Tibial nerve (tissue), 4 donors: ENCODE measurements at regions not wholly inside any gene's neighbourhood (a gene's known extent, or its start where the extent isn't known, plus 50 kb on each side); places are given as distances from the start of the nearest gene placed in this dataset.

Experiments used
- EP300 ChIP-seq, 2 donors: sonication (generic); formaldehyde crosslinking; IDR thresholded peaks; one replicate each; pipeline ENCODE4 v1.6.1; 2017; ENCODE audit warnings: antibody characterized with exemption in 2 of 2, mild to moderate bottlenecking in 1 of 2
- POLR2A ChIP-seq, 2 donors: fragments of 450-650 bp; IDR thresholded peaks; one replicate each; pipeline ENCODE4 v1.6.1; 2017; ENCODE audit warnings: antibody characterized with exemption in 2 of 2, mild to moderate bottlenecking in 2 of 2, moderate library complexity in 2 of 2
- TF ChIP-seq, protein P1 (sequence below), 5 experiments: fragments of 200-600 bp in 3 of 5; fragments of 450-650 bp in 2 of 5; sonication (generic) in 3 of 5; IDR thresholded peaks; one replicate each; pipeline ENCODE4 v1.5.1; 2016 to 2019; ENCODE audit warnings: antibody characterized with exemption in 5 of 5, mild to moderate bottlenecking in 3 of 5, moderate library complexity in 2 of 5

DNA sequence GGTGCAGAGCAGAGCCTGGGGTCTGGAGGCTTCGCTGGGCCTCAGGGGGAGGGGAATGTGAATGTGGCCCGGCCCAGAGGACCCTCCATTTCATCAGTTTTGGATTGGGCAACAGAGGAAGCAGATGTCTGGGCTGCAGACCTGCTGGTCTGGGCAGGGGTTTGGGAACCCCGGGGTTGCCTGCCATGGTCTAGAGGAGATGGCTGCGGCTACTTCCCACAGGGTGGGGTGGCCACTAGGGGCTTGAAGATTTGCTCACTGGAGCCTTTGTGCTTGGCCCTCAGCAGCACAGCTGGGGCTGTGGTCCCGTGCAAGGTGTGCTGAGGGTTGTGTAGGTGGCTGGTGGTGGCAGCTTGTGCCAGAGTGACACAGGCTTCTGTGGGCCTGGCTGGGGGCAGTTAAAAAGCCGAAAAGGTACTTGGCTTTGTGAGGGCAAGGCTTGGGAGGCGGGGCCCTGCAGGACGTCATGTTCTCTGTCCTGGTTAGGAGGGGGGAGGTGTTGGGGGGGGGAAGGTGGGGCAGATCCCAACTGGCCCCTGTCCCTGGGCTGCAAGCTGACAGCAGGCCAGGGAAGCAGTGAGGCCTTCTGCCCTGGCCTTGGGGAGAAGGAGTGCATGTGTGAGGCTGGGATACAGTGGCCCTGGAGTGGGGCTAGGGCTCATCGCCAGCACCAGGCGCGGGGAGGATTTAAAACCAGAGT lies 98.0 kb downstream of the KPNA2 start:
- TF ChIP-seq, protein P1, sequence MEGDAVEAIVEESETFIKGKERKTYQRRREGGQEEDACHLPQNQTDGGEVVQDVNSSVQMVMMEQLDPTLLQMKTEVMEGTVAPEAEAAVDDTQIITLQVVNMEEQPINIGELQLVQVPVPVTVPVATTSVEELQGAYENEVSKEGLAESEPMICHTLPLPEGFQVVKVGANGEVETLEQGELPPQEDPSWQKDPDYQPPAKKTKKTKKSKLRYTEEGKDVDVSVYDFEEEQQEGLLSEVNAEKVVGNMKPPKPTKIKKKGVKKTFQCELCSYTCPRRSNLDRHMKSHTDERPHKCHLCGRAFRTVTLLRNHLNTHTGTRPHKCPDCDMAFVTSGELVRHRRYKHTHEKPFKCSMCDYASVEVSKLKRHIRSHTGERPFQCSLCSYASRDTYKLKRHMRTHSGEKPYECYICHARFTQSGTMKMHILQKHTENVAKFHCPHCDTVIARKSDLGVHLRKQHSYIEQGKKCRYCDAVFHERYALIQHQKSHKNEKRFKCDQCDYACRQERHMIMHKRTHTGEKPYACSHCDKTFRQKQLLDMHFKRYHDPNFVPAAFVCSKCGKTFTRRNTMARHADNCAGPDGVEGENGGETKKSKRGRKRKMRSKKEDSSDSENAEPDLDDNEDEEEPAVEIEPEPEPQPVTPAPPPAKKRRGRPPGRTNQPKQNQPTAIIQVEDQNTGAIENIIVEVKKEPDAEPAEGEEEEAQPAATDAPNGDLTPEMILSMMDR (IDR thresholded peaks at IDR 0.05), result no peak
- TF ChIP-seq EP300 (IDR thresholded peaks at IDR 0.05) (no peak), POLR2A (IDR thresholded peaks at IDR 0.05) (no peak)
